Colon (tissue), 2 donors: ENCODE measurements at regions not wholly inside any gene's neighbourhood (a gene's known extent, or its start where the extent isn't known, plus 50 kb on each side); places are given as distances from the start of the nearest gene placed in this dataset.

Experiments used
- FAIRE-seq: peaks from 2 replicates; lab custom pipeline; 2012; peaks lifted over from hg19 to GRCh38; lab: Jason Lieb, UNC
- donor health status: control.
- donor health status: control.

DNA sequence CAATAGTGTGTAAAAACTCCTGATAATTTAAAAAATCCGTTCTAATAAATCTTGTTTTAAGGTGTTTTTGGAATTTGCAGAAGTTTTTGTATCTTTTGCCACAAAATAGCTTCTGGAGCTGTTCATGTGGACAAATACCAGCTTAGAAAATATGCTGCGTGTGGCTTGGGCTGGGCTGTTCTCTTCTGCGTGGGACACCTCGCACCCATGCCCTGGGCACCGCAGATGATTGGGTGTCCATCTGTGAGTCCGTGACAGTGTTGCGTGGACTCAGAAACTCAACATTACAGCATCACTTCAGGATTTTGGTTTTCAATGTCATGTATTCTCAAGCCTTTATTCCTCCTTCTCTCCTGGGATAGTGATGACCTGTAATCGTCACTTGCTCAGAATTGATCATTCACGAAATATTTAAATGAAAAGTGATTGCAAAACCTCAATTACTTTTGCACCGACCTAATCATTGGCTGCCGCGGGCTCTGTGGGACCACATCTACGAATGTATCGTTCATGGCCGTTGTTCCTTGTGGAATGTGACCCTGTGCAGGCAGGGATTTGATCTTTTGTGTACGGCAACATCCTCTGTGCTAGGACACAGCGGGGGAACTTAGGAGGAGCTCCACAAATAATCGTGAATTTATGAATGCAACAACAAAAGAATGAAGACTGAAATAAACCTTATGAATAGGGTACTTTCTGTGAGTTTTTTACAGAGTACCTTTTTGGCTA, 210.3 kb upstream of the FOXF1 start:
- no peak for FAIRE-seq

DNA sequence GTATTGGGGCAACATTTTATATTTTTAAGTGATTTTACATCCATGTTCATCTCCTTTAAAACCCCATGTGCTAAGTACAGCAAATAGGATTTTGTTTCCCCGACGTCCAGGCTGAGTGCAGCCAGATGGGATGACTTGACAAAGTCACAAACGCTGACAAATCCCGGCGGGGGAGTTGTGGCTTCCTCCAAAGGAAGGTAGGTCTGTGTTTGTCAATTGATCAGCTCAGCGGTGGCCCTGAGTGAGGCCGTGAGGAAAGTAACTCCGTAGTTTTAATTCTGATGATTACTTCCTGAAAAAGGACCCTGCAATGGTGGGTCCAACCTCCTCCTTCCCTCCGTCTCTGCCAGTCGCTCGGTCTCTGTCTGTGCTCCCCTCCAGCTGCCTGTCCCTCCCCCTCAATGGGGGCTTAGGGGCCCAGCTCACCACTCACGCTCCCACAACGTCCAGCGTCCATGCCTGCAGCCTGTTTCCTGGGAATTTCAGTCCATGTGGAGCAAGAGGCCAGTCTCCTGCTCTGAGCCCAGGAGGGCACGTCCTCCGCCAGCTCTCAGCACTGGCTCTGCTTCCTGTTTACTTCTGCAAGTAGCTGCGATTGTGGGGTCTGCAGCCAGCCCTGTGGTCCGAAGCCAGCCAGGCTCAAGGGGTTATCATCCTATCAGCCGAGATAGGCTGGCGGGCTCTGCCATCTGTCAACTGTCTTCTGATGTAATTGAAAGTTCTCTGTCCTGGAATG, 209.4 kb upstream of the FOXF1 start:
- no peak for FAIRE-seq

DNA sequence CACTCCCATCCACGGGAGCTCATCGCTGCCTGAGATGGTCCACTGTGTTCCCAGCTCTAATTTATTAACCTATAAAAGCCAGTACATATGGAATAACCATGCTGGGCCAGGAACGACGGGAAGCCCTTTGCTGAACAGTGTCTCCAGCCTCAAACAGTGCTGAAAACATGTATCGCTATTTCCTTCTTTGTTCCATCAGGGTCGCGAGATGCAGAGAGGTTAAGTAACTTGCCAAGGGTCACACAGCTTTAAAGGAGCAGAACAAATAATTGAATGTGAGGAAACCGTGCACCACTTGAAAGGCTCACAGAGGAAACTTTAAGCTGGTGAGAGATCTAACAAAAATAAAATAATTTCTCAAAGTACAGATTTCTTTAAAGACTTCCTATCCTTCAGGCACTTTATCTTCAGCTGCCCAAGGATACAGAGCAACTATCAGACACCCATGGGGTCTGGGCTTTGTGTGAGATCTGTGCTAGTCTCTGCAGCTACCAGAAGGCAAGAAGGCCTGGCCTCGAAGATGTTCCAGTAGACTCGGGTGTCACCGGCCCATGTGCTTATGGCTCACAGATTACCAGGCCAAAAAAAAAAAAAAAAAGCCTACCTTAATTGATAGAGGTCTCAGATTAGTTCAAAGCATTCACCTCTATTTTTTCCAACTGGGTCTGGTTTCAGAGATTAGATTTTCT, 207.8 kb upstream of the FOXF1 start:
- no peak for FAIRE-seq

DNA sequence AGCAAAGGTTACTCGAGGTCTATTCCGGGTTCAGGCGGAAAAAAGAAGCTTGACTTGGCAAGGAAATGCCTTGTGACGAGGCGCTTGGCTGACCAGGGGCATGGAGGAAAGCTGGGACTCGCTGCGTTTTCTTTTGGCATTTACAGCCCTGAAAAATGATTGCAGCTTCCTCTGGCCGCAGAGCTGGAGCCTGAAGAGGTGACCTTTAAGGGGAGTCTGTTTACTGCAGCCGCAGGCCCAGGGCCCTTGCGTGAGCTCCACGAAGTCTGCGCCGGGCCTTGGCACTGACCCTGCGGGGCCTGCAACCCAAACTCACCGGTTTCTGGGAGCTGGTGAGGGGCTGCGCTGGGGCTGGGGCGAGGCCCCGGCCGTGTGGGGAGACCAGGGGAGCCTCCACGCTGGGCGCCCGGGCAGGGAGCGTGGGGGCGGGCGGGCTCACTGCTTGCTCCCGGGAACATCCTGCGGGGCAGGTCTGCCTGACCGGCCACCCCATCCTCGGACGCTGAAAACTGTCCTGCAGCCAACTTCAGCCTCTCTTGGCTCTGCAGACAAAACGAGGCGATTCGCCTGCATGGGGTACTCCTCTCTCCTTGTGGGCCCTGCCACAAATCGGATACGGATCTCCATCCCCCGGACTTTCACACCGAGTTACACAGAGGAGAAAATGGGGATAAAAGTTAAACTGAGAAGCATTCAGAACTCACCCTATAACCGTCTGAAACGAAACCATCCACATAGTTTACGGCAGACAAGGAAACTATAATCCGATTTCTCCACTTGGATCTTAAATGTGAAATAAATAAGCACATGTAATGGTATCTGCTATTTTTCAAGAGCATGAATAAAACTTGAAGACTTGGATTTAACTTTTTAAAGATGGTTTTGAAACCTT, 206.3 kb upstream of the FOXF1 start:
- FAIRE-seq, result no peak

DNA sequence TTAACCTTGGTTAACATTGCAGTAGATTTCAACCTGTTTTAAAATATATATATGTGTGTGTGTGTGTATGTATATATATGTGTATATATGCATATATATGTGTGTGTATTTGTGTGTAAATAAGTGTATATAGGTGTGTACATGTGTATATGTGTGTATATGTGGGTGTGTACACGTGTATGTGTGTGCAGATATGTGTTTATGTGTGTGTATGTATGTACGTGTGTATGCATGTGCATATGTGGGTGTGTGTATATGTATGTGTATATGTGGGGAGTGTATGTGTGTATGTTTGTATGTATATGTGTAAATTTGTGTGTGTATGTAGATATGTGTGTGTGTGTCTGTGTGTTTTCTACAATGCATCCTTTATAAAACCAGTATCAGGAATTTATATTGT, 205.5 kb upstream of the FOXF1 start:
- FAIRE-seq, result no peak

DNA sequence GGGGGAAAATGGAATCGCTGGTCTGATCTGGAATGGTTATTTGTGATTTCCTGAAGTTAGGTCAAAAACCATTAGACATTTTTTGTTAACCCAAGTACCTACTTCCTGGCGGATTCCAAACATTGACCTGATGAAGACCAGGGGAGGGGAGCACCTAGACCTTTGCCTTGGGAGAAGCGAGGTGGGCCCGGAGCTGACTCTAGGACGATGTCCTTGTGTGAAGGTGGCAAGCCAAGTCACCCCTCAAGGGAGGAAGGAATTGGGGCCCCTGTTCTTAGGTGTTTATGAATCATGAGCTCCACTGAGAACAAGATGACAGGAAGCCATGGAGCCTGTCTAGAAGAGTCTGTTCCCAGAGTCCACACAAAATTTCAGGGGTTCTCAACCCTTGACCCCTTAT, 204.9 kb upstream of the FOXF1 start:
- no peak for FAIRE-seq

DNA sequence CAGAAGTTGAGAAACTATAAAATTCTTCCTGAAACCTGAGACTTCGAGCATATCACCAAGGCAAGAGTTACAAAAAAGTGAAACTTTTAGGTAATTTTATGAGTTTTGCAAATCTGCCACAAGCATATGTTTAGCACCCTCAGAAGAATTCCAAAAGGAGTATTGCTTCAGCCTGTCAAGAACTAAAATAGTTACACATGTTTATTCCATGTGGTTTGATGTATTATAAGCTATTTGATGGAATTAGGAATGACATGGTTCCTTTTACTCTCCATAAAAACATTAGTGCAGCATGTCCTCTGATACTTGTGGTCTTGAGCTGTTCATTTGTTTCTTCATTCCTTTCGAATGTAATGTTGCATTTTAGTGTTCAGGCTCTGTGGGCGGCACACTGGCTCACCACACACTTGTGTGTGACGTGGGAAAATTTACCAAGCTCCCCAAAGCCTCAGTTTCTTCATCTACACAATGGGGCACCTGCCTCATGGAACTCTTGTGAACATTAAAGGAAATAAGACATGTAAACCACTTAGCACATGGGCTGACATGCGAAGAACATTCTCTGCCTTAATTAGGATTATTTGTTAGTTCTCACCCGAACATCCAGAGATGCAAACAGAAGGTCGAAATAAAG, 204.2 kb upstream of the FOXF1 start:
- FAIRE-seq, result no peak

DNA sequence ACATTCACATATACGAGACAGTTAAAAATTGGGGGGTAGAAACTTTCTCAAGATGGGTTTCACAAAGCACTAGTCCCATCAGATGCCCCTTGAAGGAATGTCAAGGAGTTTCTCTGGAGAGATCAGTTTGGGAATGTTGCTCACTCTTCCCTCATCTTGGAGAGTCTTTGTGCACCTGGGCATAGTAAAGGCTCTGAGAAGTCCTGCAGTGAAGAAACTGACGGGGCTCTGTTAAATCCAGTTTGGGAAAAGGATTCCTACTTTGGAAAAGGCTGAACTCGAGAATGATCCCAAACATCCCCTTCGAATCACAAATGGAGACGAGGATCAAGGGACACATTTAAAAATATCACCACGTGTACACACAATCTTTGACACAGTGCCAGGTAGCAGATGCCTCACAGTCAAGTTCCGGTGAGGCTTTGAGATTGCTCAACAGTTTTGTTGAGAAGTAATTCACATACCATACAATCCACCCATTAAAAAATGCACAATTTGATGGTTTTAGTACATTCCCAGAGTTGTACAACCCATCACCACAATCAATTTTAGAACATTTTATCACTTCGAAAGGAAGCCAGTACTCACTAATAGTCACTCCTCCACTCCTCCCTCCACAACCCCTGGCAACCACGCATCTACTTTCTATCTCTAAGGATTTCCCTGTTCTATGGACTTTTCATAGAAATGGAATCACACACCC, 203.4 kb upstream of the FOXF1 start:
- FAIRE-seq, result no peak

DNA sequence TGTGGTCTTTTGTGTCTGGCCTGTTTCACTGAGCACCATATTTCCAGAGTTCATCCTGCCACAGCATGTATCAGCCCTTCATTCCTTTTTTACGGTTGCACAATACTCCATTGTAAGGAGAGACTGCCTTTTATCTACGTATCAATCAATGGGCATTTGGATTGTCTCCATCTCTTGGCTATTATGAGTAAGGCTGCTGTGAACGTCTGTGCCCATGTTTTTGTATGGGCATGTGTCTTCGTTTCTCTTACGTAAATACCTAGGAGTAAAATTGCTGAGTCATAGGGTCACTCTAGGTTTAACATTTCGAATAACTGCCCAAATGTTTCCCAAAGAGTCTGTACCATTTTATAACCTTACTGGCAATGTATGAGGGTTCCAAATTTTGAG, 202.8 kb upstream of the FOXF1 start:
- no peak for FAIRE-seq

DNA sequence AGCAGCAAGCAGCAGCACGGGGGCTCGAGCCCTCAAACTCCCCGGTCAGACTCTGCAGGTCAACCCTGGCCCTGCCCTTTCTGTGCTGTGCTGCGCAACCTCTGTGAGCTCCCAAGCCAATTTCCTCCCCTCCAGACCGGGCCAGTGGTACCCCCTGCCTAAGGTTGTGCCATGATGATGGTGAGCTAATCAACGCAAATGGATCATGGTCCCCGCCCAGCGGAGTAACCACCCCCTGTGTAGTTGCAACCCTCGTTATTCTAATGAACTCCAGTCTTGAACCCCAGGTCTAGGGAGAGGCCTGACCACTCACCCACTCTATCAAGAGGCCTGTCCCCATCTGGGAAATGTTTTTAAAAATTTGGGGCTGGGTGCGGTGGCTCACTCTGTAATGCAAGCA, 201.8 kb upstream of the FOXF1 start:
- no peak for FAIRE-seq

DNA sequence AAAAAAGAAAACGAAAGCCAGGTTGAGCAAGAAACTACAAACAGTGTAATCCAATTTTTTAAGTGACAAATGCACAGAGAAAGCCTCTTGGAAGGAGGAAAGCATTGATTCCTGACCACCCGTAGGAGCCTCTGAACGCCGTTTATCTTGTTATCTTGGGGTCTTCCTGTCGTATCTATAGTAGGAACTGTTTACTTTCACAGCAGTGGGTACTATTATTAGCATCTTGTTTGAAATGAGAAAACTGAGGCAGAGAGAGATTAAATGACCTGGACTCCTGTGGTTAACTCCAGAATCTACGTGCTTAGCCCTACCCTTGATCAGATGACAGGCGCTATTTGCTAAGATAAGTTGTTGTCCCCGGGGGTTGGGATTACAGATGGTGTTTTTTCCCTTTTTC, 196.7 kb upstream of the FOXF1 start:
- no peak for FAIRE-seq

DNA sequence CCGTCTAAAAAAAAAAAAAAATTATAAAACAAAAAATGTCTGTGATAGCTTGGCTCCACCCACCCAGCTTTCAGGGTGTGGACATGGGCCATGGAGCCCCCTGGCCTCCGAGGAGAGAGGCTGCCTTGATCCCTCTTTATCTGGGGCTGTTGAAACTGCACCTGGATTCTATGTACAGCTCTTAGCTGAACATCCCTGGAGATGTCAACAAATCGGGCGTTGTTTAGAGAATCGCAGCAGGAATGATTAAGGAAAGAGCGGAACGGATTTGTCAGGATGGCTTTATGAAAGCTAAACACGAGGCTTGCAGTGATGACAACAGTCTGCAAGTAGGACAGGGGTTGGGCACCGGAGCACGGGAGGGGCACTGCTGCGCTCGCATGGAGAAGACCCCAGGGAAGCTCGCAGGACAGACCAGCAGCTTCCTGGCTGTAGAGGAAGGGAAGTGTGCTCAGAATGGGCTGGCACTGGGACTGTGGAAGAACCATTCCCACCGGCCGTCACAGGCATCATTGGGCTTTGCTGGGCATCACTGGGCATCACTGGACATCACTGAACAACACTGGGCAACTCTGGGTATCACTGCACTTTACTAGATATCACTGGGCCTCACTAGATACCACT, 195.8 kb upstream of the FOXF1 start:
- no peak for FAIRE-seq

DNA sequence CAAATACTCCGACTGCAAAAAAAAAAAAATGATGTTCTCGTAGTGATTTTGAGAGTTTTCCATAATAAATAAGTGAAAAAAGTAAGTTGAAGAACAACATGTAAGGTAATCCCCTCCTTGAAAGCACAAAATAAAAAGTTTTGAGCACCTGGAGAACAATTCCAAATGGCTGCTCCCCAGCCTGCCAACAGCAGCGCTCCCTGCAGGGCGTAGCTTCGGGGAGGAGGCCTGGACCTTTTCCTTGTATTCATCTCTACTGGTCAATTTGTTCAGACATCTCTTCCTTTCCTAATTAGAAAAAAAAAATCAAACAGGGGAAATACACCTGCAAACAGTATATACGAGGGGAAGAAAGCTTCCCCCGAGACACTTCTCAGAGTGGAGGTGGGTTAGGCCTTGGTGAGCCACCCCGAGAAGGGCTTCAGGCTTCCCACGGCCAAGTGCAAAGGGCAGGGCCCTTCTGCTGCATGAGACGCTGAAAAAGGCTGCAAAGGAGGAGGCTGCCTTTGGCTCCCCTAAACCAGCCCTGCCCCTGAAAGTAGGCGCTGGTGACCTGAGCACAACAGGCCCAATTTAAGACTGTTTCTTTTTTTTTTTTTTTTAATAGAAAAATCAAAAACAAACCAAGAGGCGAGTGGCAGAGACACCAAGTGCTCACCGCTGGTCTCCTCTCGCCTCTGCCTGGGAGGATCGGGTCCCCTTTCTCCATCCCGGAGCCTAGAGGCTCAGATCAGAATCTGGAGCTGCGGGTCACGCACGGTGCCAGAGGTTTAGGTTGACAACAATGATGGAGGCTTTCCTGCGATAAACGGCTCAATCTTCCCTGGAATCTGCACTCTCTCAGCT, 193.1 kb upstream of the FOXF1 start:
- FAIRE-seq, result no peak

DNA sequence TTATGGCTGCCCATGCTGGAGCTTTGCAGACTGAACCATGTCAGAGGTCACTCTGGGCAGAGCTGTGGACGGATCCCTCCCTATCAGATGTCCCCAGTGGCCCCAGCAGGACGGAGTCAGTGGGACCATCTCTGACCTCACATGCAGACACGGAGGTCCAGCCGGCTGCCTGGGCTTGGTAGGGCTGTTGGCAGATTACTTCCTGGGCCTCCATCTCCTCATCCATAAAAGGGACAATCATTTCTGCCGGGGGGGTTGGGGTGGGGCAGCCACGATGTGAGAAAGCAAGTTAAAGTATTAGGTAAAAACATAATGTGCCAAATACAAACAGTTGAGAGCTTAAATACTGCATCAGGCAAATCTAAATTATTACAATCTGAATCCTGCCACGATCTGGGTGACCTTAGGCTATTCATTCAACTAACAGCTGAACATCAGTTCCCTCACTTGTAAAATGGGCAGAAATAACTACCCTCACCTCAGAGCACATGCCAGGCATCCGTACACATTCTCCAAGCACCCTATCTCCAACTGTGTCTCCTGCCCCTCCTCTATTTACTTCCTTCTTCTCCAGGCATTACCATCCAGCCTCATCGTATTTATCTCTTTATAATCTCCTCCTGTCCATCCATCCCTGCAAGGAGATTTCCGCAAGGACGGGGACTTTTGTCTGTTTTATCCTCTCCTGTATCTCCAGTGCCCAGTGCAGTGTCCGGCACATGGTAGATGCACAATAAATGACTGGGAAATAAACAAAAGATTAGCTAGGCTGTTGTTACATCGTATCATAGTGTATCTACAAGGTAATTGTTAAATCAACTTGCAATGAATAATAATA, 192.3 kb upstream of the FOXF1 start:
- no peak for FAIRE-seq

DNA sequence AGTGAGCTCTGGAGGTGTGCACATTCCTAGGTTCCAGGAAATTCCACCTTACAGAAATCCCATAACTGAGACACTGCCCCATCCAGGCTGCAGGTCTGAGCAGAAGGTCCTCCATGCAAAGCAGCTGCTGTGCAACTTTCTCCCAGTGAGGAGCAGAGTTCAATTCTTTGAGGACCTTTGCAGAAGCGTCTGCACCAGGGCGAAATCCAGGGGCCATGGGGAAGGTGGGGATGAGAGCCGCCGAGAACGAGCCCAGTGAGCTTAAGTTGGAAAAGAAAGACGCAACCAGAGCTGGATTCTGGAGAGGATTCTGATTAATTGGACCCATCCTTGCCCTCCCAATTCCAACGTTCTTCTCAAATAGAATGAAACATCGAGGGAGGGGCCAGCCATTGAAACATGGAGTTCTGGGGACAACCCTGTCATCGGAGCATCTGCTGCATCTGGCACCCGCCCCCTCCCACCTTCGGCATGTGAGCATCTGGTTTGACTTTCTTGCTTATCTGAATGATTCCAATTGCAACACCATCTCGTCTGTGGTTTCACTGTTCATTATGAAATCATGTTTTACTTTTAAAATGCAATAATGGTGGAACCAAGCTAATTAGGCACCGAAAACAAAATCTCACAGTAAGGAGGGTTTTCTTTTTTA, 190.6 kb upstream of the FOXF1 start:
- no peak for FAIRE-seq

DNA sequence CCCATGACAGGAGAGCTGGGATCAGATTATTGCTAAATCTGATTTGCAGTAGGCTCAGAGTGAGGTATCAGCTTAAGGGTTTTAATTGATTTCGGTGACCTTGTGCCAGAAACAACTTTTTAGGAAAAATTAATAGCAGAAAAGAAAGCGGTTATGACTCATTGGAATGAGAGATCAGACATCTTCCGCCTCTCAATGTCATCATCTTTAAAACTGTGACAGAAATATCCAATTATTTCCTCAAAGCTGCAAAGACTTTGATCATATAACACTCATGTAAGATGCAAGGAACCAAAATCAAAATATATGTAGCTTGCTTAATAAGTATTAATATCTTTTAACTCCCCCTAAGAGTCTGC, 190.1 kb upstream of the FOXF1 start:
- no peak for FAIRE-seq

DNA sequence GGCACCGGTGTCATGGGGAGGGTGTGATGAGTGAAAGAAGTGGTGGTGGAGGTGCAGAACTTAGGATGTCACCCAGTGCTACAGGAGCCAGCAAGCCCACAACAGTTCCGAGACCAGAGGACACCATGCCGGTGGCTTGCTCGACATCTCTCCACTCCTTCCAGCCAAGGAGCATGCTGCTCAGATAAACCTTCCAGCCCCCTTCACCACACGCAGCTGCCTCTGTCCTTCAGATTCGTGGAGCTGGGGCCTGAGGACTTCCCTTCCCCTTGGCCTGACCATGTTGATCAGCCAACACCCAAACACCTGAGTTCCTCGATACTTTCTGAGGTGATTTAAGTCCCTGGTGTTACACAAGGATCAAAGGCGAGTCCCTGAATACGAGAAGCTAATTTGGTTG, 188.8 kb upstream of the FOXF1 start:
- FAIRE-seq, result no peak

DNA sequence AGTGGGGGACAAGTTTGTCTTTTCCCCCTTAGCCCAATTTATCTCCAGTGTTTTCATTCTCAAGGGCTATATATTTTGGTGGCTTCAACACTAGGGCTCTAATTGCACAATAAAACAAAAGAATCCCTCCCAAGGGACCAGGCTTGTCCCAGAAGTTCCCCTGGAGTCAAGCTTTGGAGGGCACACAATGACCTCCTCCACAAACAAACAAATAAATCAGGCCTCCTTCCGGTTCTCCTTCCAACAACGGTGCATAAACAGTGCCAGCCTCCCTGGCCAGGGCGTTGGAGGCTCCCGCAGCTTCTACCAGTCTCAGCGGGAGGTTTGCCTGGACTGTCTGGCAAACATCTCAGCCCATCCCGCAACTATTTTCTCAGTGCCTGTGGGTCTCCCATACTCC, 188.0 kb upstream of the FOXF1 start:
- no peak for FAIRE-seq
